ENCODE measurements at regions not wholly inside any gene's neighbourhood (a gene's known extent, or its start where the extent isn't known, plus 50 kb on each side); places are given as distances from the start of the nearest gene placed in this dataset.

DNA sequence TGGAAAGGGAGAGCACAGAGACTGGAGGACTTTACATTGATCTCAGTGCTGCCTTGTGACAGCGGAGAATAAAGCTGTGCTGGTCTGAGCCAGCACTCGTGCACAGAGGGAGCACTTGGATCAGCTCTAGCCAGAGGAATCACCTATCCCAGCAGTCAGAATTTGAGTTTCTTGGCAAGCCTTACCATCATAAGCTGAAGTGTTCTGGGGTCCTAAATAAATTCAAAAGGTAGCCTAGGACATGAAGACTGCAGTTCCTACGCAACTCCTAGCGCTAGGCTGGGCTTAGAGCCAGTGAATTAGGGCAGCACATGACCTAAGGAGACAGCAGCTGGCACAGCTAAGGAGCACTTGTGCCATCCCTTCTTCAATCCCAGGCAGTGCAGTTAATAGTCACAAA lies 119.5 kb downstream of the HMHB1 start:
- Histone ChIP-seq H3K4me1 (ENCODE audit: control insufficient read depth in 1 of 2, insufficient read depth in 2 of 2, low read length in 2 of 2) (no peaks in the 10 kb centered on the region), H3K27me3 (ENCODE audit: control insufficient read depth in 1 of 2, insufficient read depth in 2 of 2, low read length in 1 of 2) (no peaks in the 10 kb centered on the region), H3K9me3 (ENCODE audit: control insufficient read depth, low read length) (no peaks in the 10 kb centered on the region), H3K4me3 (ENCODE audit: low read length in 2 of 2) (no peak overlapping the region), H3K36me3 (ENCODE audit: control insufficient read depth in 1 of 2, insufficient read depth in 2 of 2, low read length in 1 of 2) (no peaks in the 10 kb centered on the region), H3K27ac (ENCODE audit: low read depth in 1 of 2, low read length in 2 of 2) (no peak overlapping the region)
- intact Hi-C loops (cut with DNase I): no loop called here
- ATAC-seq (ENCODE audit: low FRiP score) (no peak), DNase-seq (no peak)
- WGBS, 2 donors: 39 to 47% methylated on average over 4 of the region's 4 CpGs

DNA sequence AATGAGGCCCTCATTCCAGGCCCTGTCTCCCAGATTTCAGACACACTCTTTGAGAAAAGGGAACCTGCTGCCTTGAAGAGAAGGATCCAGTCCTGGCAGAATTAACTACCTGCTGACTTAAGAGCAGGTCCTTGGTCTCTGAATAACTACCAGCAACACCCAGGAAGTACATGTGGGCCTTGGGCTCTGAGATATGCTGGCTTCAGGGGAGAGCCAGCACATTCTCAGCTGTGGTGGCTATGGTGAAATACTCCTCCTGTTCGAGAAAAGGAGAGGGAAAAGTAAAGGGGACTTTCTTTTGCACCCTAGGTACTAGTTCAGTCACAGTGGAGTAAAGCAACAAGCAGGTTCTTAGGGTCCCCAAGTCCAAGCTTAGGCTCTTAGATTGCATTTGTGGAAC lies 120.0 kb downstream of the HMHB1 start:
- 87 to 89% methylated on average over 1 of the region's 1 CpG for WGBS, 2 donors
- no peak overlapping the region for H3K4me3 ChIP-seq (ENCODE audit: low read length in 2 of 2)
- intact Hi-C loops (cut with DNase I): no loop called here
- H3K27me3 ChIP-seq (ENCODE audit: control insufficient read depth in 1 of 2, insufficient read depth in 2 of 2, low read length in 1 of 2): no peaks in the 10 kb centered on the region
- H3K36me3 ChIP-seq (ENCODE audit: control insufficient read depth in 1 of 2, insufficient read depth in 2 of 2, low read length in 1 of 2): no peaks in the 10 kb centered on the region
- no peaks in the 10 kb centered on the region for H3K9me3 ChIP-seq (ENCODE audit: control insufficient read depth, low read length)
- no peak overlapping the region for H3K27ac ChIP-seq (ENCODE audit: low read depth in 1 of 2, low read length in 2 of 2)
- no peak for ATAC-seq (ENCODE audit: low FRiP score)
- no peak for DNase-seq
- H3K4me1 ChIP-seq (ENCODE audit: control insufficient read depth in 1 of 2, insufficient read depth in 2 of 2, low read length in 2 of 2): no peaks in the 10 kb centered on the region

DNA sequence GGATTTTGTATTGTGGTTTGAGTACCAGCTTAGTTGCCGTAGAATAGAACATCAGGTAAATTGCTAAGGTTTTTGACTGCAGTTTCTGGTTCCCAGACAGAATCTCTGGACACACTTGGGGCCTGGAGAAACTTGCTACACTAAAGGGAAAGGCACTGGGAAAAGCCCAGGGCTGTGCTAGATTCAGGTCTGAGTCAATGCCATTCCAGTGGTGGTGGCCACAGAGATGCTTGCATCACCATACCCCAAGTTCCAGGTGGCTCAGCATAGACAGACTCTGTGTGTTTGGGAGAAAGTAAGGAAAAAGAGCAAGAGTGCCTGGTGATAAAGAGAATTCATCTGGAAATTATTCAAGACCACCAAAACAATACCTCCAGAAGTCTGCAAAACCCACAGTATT lies 120.6 kb downstream of the HMHB1 start:
- intact Hi-C loops (cut with DNase I): no loop called here
- no peaks in the 10 kb centered on the region for H3K27me3 ChIP-seq (ENCODE audit: control insufficient read depth in 1 of 2, insufficient read depth in 2 of 2, low read length in 1 of 2)
- 95 to 98% methylated on average over 1 of the region's 1 CpG for WGBS, 2 donors
- ATAC-seq (ENCODE audit: low FRiP score): no peak
- no peaks in the 10 kb centered on the region for H3K36me3 ChIP-seq (ENCODE audit: control insufficient read depth in 1 of 2, insufficient read depth in 2 of 2, low read length in 1 of 2)
- no peak for DNase-seq
- H3K4me3 ChIP-seq (ENCODE audit: low read length in 2 of 2): no peak overlapping the region
- no peaks in the 10 kb centered on the region for H3K4me1 ChIP-seq (ENCODE audit: control insufficient read depth in 1 of 2, insufficient read depth in 2 of 2, low read length in 2 of 2)
- H3K27ac ChIP-seq (ENCODE audit: low read depth in 1 of 2, low read length in 2 of 2): no peak overlapping the region
- H3K9me3 ChIP-seq (ENCODE audit: control insufficient read depth, low read length): no peaks in the 10 kb centered on the region

GRCh38 chr5:143933451-143933850 lies 121.5 kb downstream of the HMHB1 start:
- DNase-seq: no peak
- H3K27ac ChIP-seq (ENCODE audit: low read depth in 1 of 2, low read length in 2 of 2): no peak overlapping the region
- no peaks in the 10 kb centered on the region for H3K36me3 ChIP-seq (ENCODE audit: control insufficient read depth in 1 of 2, insufficient read depth in 2 of 2, low read length in 1 of 2)
- no peak overlapping the region for H3K4me3 ChIP-seq (ENCODE audit: low read length in 2 of 2)
- ATAC-seq (ENCODE audit: low FRiP score): no peak
- H3K27me3 ChIP-seq (ENCODE audit: control insufficient read depth in 1 of 2, insufficient read depth in 2 of 2, low read length in 1 of 2): no peaks in the 10 kb centered on the region
- intact Hi-C loops (cut with DNase I): no loop called here
- WGBS, 2 donors: 72 to 81% methylated on average over 3 of the region's 3 CpGs
- H3K9me3 ChIP-seq (ENCODE audit: control insufficient read depth, low read length): no peaks in the 10 kb centered on the region
- no peaks in the 10 kb centered on the region for H3K4me1 ChIP-seq (ENCODE audit: control insufficient read depth in 1 of 2, insufficient read depth in 2 of 2, low read length in 2 of 2)

- ATAC-seq (ENCODE audit: low FRiP score) (no peak), DNase-seq (no peak)
- Histone ChIP-seq H3K36me3 (ENCODE audit: control insufficient read depth in 1 of 2, insufficient read depth in 2 of 2, low read length in 1 of 2) (no peaks in the 10 kb centered on the region), H3K4me1 (ENCODE audit: control insufficient read depth in 1 of 2, insufficient read depth in 2 of 2, low read length in 2 of 2) (no peaks in the 10 kb centered on the region), H3K9me3 (ENCODE audit: control insufficient read depth, low read length) (no peaks in the 10 kb centered on the region), H3K27ac (ENCODE audit: low read depth in 1 of 2, low read length in 2 of 2) (no peak overlapping the region), H3K27me3 (ENCODE audit: control insufficient read depth in 1 of 2, insufficient read depth in 2 of 2, low read length in 1 of 2) (no peaks in the 10 kb centered on the region), H3K4me3 (ENCODE audit: low read length in 2 of 2) (no peak overlapping the region)
- WGBS, 2 donors: 73 to 89% methylated on average over 2 of the region's 2 CpGs
- intact Hi-C loops (cut with DNase I): no loop called here
Observed at GRCh38 chr5:143934821-143935220, 122.9 kb downstream of the HMHB1 start.

DNA sequence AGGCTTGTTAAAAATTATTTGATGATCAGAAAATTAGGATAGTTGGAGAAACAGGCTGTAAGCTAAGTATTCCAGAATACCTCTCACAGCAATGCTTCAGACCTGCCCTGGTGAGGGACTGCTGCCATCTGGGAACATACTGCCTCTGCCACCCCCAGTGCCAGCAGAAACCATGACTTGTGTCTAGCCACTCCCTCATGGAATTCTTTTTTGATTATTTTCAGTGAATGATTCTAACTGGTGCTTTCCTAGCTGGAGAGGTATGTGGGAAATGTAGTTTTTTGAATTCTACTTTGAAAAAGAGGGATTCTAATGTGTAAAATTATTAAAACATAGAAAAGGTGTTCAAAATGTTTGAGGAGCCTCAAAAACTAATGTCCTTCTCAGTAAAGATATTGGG lies 126.3 kb downstream of the HMHB1 start:
- no peaks in the 10 kb centered on the region for H3K36me3 ChIP-seq (ENCODE audit: control insufficient read depth in 1 of 2, insufficient read depth in 2 of 2, low read length in 1 of 2)
- no peaks in the 10 kb centered on the region for H3K27me3 ChIP-seq (ENCODE audit: control insufficient read depth in 1 of 2, insufficient read depth in 2 of 2, low read length in 1 of 2)
- no peak overlapping the region for H3K27ac ChIP-seq (ENCODE audit: low read depth in 1 of 2, low read length in 2 of 2)
- no peaks in the 10 kb centered on the region for H3K4me1 ChIP-seq (ENCODE audit: control insufficient read depth in 1 of 2, insufficient read depth in 2 of 2, low read length in 2 of 2)
- H3K4me3 ChIP-seq (ENCODE audit: low read length in 2 of 2): no peak overlapping the region
- ATAC-seq (ENCODE audit: low FRiP score) (no peak), DNase-seq (no peak)
- peaks cover 2% of the 10 kb centered on the region for H3K9me3 ChIP-seq (ENCODE audit: control insufficient read depth, low read length)
- intact Hi-C loops (cut with DNase I): no loop called here

DNA sequence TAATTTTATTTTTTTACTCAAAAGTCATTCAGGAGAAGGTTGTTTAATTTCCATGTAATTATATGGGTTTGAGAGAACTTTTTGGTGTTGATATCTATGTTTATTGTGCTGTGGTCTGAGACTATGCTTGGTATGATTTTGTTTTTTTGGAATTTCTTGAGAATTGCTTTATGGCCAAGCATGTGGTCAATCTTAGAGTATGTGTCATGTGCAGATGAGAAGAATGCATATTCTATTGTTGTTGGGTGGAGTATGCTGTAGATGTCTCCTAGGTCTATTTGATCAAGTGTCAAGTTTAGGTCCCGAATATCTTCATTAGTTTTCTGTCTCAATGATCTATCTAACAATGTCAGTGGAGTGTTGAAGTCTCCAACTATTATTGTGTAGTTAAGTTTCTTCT lies 134.9 kb downstream of the HMHB1 start:
- no peak for ATAC-seq (ENCODE audit: low FRiP score)
- DNase-seq: no peak
- H3K36me3 ChIP-seq (ENCODE audit: control insufficient read depth in 1 of 2, insufficient read depth in 2 of 2, low read length in 1 of 2): no peaks in the 10 kb centered on the region
- no peaks in the 10 kb centered on the region for H3K4me1 ChIP-seq (ENCODE audit: control insufficient read depth in 1 of 2, insufficient read depth in 2 of 2, low read length in 2 of 2)
- H3K9me3 ChIP-seq (ENCODE audit: control insufficient read depth, low read length): no peaks in the 10 kb centered on the region
- H3K4me3 ChIP-seq (ENCODE audit: low read length in 2 of 2): no peak overlapping the region
- H3K27ac ChIP-seq (ENCODE audit: low read depth in 1 of 2, low read length in 2 of 2): no peak overlapping the region
- intact Hi-C loops (cut with DNase I): no loop called here
- H3K27me3 ChIP-seq (ENCODE audit: control insufficient read depth in 1 of 2, insufficient read depth in 2 of 2, low read length in 1 of 2): no peaks in the 10 kb centered on the region
- WGBS, 2 donors: 76 to 92% methylated on average over 1 of the region's 1 CpG

DNA sequence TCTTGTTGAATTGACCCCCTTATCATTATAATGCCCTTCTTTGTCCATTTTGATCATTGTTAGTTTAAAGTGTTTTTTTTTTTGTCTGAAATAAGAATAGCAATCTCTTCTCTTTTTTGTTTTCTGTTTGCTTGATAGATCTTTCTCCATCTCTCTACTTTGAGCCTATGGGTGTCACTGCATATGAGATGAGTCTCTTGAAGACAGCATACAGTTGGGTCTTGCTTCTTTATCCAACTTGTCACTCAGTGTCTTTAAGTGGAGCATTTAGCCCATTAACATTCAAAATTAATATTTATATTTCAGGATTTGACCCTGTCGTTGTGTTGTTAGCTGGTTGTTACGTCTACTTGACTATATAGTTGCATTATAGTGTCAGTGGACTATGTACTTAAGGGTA lies 135.4 kb downstream of the HMHB1 start:
- ATAC-seq (ENCODE audit: low FRiP score): no peak
- intact Hi-C loops (cut with DNase I): no loop called here
- Histone ChIP-seq H3K9me3 (ENCODE audit: control insufficient read depth, low read length) (no peaks in the 10 kb centered on the region), H3K4me3 (ENCODE audit: low read length in 2 of 2) (no peak overlapping the region), H3K4me1 (ENCODE audit: control insufficient read depth in 1 of 2, insufficient read depth in 2 of 2, low read length in 2 of 2) (no peaks in the 10 kb centered on the region), H3K27me3 (ENCODE audit: control insufficient read depth in 1 of 2, insufficient read depth in 2 of 2, low read length in 1 of 2) (no peaks in the 10 kb centered on the region), H3K36me3 (ENCODE audit: control insufficient read depth in 1 of 2, insufficient read depth in 2 of 2, low read length in 1 of 2) (no peaks in the 10 kb centered on the region), H3K27ac (ENCODE audit: low read depth in 1 of 2, low read length in 2 of 2) (no peak overlapping the region)
- 90 to 92% methylated on average over 2 of the region's 2 CpGs for WGBS, 2 donors
- DNase-seq: no peak

- no peak overlapping the region for H3K4me3 ChIP-seq (ENCODE audit: low read length in 2 of 2)
- WGBS, 2 donors: 93 to 96% methylated on average over 2 of the region's 2 CpGs
- H3K27me3 ChIP-seq (ENCODE audit: control insufficient read depth in 1 of 2, insufficient read depth in 2 of 2, low read length in 1 of 2): no peaks in the 10 kb centered on the region
- DNase-seq: no peak
- ATAC-seq (ENCODE audit: low FRiP score): no peak
- H3K4me1 ChIP-seq (ENCODE audit: control insufficient read depth in 1 of 2, insufficient read depth in 2 of 2, low read length in 2 of 2): no peaks in the 10 kb centered on the region
- intact Hi-C loops (cut with DNase I): no loop called here
- no peaks in the 10 kb centered on the region for H3K36me3 ChIP-seq (ENCODE audit: control insufficient read depth in 1 of 2, insufficient read depth in 2 of 2, low read length in 1 of 2)
- no peaks in the 10 kb centered on the region for H3K9me3 ChIP-seq (ENCODE audit: control insufficient read depth, low read length)
- H3K27ac ChIP-seq (ENCODE audit: low read depth in 1 of 2, low read length in 2 of 2): no peak overlapping the region
Observed at GRCh38 chr5:143952809-143953208, 140.8 kb downstream of the HMHB1 start.
